GM10266 (cell line): ENCODE measurements at regions not wholly inside any gene's neighbourhood (a gene's known extent, or its start where the extent isn't known, plus 50 kb on each side); places are given as distances from the start of the nearest gene placed in this dataset.
"Not testable (repeated sequence)": the region's sequence is repeated elsewhere in the genome, so short reads cannot be mapped to it uniquely, and the experiment has no call there.

Experiments
- DNase-seq: peaks from one replicate; pipeline ENCODE4 v3.0.0; 2012; ENCODE audit errors: extremely low spot score
- TF ChIP-seq, protein P1 (sequence below): IDR thresholded peaks from 2 replicates; pipeline ENCODE4 v1.5.1; 2012; ENCODE audit warnings: mild to moderate bottlenecking, low read depth; ENCODE audit not compliant: control insufficient read depth, insufficient read depth; ENCODE audit errors: missing control alignments

DNA sequence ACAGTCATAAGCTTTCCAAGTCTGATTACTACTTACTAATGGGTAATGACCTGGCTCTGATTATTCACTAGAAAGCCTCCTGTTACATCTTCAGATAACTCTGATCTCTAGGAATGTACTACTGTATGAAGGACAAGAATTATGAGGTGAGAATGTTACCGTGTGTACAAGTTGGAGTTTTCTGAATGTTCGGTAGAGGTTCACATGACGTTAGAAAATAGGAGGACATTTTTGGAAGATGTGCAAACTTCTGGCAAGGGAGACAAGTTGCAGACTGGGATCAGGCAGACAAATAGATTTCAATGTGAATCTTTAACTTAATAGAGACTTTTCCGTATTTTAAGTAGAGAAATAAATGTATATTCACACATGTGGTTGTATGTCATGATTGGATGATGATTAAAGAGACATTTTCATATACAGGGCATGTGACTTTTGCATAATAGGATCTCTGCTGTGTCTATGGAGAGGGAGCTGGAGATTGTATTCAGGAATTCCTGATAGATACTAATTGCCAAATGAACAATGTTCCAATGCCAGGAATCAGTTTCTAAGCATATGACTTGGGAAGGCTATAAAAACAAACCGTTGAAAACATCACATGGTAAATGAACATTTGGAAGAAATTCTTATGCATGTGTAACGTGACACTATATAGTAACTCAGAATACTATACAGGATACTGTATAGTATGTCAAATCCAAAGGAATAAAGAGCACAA lies 1695.8 kb upstream of the PIK3C3 start:
- DNase-seq = no peak
- TF ChIP-seq, protein P1, sequence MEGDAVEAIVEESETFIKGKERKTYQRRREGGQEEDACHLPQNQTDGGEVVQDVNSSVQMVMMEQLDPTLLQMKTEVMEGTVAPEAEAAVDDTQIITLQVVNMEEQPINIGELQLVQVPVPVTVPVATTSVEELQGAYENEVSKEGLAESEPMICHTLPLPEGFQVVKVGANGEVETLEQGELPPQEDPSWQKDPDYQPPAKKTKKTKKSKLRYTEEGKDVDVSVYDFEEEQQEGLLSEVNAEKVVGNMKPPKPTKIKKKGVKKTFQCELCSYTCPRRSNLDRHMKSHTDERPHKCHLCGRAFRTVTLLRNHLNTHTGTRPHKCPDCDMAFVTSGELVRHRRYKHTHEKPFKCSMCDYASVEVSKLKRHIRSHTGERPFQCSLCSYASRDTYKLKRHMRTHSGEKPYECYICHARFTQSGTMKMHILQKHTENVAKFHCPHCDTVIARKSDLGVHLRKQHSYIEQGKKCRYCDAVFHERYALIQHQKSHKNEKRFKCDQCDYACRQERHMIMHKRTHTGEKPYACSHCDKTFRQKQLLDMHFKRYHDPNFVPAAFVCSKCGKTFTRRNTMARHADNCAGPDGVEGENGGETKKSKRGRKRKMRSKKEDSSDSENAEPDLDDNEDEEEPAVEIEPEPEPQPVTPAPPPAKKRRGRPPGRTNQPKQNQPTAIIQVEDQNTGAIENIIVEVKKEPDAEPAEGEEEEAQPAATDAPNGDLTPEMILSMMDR = no peak

DNA sequence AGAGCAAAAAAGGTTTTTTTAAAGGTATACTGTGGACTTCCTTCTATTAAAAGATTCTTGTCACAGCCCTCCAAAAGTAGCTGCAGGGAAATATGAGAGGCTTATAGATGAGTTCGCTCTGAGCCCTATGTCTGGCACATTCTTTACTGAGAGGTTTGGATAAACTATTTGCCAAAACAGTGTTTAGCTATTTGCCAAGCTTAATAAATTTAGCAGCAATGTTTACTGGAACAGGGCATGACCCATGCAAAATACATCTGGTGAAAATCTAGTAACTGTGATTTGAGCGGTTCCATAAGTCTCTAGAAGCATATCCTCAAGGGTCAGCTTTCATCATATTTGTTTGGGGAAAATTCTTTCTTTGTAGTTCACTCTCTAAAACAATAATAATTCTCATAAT lies 1696.7 kb upstream of the PIK3C3 start:
- TF ChIP-seq, protein P1 = no peak
- DNase-seq = no peak

DNA sequence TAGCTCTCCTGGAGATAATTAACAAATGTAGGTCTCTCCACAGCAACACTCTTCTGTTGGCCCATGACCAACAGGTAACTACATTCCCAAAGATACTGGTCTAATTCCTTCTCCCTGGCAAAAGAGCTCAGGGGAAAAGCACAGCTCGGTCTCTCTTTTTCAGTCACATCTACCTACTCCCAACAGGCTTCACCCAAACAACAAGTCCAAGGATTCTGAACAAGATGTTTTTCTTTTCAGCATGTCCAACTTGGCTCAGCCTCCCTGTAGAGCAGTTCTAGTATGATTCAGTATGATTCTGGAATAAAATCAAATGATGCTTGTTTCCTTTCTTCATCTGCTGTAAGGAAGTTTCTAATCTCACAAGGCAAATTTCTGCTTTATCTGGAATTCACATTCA lies 1704.8 kb upstream of the PIK3C3 start:
- no peak for DNase-seq
- TF ChIP-seq, protein P1 = no peak

DNA sequence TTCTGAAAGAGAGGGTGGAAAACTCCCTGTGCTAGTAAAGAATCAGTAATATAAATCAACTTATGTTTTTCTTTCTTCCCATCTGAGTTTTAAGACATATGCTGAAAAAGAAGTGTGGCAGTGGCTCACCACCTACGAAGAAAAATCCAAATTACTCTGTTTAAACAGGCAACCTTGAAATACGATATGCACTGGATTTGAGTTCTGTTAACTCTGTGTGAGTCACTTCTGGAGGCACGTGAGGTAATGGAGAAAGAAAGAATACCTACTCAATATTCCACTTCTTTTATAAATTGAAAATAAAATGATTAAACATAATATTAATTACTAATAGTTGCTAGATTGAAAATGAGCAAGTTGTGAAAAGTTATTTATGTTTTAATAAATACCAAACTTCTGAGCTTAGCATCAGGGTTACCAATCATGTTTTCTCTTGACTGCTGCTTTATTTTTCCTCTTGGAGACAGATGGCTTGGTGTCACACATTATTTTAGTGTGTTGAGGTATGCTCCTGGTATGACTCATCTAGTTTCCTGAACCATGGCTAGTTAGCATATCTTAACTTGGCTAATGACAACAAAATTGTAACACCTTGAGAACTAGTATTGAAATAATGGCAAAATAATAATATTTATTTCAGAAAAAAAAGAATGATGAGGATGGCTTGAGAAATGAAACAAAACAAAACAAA lies 1705.5 kb upstream of the PIK3C3 start:
- no peak for DNase-seq
- TF ChIP-seq, protein P1 = no peak

DNA sequence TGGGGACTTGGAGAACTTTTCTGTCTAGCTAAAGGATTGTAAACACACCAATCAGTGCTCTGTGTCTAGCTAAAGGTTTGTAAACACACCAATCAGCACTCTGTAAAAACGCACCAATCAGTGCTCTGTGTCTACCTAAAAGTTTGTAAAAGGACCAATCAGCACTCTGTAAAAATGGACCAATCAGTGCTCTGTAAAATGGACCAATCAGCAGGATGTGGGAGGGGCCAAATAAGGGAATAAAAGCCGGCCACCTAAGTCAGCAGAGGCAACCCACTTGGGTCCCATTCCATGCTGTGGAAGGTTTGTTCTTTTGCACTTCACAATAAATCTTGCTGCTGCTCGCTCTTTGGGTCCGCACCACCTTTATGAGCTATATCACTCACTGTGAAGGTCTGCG lies 1709.4 kb upstream of the PIK3C3 start:
- not testable (repeated sequence) for DNase-seq

DNA sequence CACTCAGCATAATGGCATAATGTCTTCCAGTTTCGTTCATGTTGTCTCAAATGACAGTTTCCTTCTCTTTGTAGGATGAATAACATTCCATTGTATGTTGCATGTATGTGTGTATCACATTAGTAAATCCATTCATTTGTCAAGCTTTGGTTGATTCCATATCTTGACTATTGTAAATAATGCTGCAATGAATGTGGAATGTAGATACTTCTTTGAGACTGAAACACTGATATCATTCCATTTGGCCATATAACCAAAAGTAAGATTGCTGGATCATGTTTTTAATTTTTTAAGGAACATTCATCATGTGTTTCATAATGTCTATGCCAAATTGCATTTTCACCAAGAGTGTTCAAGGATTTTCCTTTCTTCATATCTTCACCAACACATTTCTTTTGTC lies 1711.4 kb upstream of the PIK3C3 start:
- TF ChIP-seq, protein P1 = no peak
- DNase-seq = no peak

DNA sequence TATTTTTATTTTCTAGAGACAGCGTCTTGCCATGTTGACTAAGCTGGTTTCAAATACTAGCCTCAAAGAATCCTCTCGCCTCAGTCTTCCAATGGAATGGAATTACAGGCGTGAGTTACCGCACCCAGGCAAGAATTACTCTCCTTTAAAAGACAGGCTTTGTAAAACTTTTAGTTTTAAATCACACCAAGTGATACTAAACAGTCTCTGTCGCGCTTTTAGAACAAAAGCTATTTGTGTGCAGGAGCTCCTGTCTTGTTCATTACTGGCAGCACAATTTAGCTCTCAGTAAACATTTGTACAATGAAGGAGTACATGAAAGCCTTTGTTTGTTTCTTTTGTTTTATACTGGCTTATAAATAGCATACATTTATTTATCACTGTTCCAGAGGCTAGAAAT lies 1719.2 kb upstream of the PIK3C3 start:
- TF ChIP-seq, protein P1 = no peak
- DNase-seq = no peak
